GM18502 (cell line): ENCODE measurements at regions not wholly inside any gene's neighbourhood (a gene's known extent, or its start where the extent isn't known, plus 50 kb on each side); places are given as distances from the start of the nearest gene placed in this dataset.

Source experiments
- ATAC-seq: cut with Tn5 transposase; IDR thresholded peaks from one replicate; pipeline ENCODE4 v1.9.1; 2021; ENCODE audit warnings: mild to moderate bottlenecking; ENCODE audit not compliant: unreplicated experiment, poor library complexity

DNA sequence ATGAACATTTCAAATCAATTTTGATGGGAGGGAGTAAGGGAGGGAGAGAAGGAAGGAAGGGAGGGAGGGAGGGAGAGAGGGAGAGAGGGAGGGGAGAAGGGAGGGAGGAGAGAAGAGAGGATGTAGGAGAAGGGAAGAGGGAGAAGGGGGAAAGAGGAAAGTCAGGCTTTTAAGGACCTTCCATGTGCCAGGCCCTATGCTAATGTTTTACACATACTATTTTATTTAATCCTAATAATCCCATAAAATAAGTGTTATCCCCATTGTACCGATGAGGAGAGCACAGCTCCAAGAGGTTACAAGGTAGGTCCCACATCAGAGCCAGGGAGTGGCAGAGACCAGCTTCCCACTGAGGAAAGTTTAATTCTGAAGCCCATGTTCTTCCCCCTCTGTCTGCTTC is 341.9 kb downstream of the RAB28 start:
- ATAC-seq: no peak

DNA sequence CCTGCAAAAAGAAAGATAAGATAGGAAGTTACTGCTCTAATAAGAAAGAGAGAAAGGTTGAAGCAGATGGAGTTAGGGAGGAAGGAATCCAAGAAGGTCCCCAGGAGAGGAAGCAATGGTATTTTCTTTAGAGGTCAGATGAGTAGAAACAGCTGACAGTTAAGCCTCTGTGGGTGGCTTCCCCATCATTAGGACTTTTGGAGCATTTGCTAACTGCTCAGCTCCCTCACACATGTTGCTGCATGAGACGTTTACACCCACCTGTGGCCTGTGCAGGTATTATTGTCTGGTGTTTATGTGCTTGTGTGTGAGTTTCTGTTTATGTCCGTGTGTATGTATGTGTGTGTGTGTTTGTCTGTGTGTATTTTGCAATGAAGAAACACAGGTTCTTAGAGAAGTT is 346.8 kb downstream of the RAB28 start:
- no peak for ATAC-seq

DNA sequence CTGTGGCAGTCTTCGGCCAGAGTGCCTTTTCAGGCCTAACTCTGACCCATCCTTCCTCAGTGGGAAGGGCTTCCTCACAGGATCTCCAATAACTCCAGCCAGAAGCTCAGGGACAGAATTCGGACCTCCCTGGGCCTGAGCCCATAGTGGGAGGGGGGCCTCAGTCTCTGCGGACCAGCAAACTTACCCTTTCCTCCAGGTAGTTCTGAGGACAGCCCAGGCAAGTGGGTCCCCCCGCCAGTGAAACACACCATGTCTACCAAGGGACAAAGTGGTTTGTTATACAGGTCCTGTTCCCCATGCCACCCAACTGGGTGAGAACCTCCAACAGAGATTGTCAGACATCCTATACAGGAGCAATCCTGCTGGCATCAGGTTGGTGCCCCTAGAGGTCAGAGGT is 350.4 kb downstream of the RAB28 start:
- no peak for ATAC-seq

DNA sequence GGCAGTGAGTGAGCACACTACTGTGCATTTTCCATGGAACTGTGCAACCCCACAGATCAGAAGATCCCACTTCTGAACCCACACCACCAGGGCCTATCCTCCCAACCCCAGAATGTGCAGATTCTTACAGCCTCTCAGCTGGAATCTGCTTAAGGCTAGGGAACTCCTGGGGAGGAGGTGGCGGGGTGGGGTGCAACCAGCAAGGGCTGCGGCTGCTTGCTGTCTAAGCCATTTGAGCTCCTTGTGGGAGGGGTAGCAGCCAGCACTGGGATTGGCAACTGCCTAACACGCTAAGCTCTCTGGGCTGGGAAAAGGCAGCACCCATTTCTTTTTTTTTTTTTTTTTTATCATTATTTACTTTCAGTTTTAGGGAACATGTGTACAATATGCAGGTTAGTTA is 353.3 kb downstream of the RAB28 start:
- ATAC-seq: no peak

DNA sequence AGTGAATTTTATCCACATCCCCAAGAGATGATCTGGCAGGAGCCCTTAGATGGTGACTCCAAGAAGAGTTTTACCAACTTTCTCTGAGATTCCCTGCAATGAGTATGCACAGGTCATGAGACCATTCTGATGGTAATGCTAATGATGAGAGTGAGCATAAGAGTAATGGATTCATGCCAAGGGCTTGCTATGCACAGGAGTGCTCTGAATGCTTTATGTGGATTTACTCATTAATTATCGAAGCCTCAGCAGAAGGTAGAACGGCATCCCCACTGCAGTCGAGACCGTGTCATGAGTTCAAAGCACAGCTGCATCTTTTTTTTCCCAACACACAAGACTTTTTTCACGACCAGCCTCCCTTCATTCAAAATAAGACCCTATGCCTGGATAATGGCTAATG is 355.0 kb downstream of the RAB28 start:
- ATAC-seq: no peak

DNA sequence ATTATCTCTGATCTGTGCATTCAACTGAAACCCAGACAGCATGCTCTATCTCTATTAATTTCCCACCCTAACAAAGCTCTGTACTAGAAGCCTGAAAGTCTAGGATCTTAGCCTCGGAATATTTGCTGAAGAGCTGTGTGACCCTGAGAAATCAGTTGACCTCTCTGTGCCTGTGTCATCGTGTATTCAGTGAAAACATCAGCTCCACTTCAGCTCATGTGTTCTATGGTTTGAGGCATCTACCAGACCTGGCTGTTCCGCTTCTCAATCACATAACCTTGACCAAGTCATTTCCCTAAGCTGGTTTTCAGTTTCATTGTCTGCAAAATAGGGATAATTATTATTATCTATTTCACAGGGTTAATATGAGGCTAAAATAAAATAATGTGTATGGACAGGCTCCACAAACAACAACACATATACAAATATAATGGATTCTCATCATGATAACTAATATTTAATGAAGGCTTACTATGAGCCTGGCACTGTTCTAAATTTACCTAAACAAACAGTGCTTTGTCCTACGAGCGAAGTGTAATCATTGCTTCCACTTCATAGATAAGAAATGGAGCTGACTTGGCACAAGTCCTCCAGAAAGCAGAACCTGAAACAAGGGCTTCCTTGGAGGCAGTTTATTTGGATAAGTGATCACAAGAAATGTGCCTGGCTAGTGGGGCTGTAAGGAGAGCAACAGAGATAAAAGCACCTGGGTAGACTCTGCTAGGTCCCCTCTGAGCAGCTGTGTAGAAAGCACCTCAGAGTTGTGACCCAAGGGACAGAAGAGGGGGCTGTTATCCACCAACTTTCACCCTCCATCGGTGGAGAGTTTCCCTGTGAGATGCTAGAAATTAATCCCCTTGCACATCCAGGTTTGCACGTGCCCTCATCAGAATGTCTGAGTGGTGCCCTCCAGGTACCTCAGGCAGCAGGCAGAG is 356.9 kb downstream of the RAB28 start:
- ATAC-seq: no peak

DNA sequence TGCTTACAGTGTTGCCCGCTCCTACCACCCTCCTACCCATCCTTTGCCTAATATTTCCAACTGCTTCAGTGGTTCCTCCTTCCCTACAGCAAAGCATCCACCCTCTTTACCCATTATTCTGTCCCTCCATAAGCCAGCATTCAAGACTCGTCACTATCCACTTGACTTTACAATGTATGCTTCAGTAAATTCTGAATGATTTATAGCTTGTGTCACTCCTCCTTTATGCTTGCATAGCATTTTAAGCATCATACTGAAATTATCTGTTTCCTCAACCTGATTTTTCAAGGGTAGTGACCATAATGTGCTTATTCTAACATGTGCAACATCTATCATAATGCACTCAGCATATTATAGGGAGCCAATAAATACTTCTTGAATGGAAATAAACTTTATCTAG is 365.5 kb downstream of the RAB28 start:
- ATAC-seq: no peak

DNA sequence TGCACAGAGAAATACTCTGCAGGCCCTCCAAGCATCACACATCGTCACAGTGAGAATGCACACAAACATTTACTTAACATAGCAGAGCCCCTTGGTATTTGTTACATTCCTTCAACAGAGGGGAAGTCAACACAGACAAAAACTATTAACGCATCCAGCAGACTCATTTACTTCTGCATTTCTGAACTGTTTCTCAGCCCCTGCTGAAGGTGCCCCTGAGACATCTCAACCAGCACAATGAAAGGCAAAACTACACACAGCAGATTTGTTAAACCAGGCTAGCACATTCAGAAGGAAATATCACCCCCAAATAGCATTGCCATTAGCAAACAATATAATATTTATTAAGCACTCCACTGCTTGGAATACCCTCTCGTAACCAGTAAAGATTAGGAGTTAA is 367.0 kb downstream of the RAB28 start:
- ATAC-seq: no peak

DNA sequence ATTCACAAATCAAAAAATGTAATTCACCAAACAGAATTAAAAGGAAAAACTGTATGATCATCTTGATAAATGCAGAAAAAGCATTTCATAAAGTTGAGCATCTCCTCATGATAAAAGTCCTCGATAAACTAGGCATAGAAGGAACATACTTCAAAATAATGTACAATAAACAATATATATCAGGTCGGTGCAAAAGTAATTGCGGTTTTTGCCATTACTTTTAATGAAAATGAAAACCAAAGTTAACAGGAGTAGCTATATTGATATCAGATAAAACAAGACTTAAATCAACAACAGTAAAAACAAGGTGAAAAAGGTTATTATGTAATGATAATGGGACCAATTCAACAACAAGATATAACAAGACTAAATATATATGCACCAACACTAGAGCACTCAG is 372.1 kb downstream of the RAB28 start:
- no peak for ATAC-seq

DNA sequence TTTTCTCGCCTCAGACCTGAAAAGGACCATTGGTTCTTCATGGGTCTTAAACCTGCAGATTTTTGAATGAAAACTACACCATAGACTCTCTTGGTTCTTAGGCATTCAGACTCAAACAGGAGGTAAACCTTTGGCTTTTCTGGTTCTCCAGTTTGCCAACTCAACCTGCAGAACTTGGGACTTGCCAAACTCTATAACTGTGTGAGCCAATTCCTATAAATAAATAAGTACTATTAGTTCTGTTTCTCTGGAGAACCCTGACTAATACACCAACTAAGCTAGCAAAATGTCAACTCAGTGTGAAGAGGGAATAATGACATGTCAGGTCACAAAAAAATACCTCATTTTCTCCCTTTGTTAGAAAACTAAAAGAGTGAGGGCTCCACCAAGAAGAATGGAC is 374.6 kb downstream of the RAB28 start:
- no peak for ATAC-seq

DNA sequence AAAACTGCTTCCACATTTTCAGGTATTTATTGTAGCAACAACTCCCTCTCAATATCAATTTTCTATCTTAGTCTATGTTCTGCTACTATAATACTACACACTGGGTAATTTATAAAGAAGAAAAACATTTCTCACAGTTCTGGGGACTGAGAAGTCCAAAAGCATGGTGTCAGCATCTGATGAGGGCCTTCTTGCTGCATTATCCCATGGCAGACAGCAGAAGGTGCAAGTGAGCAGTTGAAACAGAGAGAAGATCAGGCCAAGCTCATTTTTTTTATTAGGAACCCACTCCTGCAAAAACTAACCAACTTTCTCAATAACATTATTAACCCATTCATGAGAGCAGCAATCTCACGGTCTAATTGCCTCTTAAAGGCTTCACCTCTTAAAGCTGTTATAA is 376.0 kb downstream of the RAB28 start:
- ATAC-seq: no peak

DNA sequence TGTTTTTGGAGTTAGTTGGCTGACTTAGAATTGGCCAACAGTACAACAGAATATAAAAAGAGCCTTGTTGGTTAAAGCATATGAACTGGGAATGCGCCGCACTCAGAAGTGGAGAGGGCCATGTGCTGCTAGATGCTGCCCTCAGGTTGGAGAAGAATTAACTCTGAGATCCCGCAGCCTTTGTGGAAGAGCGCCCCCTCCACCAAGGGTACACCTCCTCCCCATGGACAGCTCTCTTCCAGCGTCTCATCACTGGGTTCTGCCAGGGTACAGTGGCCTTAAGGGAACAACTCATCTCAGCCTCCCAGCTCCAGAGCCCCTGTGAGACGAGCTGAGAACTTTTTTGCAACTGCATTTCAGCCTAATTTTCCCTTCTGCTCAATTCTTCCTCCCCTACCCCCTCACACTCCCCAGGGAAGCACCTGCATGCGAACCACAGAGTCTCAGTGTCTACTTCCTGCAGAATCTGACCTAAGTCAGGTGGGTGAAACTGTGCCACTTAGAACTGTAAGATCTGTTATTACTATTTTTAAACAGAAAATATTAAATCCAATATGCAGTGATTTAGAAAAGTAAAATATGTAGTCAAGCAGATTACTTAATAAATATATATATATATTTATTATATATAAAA is 380.6 kb downstream of the RAB28 start:
- no peak for ATAC-seq

DNA sequence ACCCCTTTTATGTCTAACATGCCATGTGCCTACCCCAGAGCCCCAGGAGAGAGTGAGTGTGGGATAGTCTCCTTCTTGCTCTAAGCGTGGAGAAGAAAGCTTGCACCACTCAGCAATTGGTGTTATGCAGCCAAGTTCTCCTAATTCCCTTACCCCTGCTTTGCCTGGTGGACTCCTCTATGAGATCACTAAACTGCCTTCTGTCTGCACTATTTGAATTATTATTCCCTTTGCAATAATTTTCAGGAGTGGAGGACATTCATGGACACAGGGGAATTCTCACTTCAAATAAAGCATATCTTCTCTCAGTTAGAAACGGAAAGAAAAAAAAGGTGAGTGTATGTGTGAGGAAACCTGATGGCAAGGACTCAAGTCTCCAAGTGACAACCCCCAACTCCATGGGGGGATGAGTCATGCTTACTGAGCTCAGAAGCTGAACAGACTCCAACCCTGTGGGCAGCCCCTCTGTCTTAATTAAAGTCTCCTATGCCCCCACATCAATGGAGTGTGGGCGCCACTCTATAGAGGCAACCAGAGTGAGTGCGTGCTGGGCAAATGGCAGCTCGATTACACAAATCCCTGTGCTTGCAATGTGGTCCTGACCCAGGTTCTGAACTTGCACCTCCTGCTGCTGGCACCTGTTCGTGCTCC is 381.9 kb downstream of the RAB28 start:
- no peak for ATAC-seq

DNA sequence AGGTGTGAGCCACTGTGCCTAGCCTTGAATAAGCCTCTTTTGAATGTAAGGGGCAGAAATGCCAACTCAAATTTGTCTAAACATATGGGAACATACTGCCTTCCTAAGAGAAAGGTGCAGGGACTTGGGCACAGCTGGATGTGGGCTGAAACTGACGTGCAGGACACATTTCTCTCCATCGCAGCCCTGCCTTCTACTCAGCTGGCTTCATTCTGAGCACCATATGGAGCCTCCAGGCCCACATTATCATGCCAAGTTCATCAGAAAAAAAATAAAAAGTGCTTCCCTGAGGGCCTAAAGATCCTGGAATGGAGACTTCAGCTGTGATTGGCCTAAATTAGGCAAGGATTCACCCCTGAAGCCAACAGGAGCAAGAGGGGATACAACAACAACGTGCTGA is 386.2 kb downstream of the RAB28 start:
- ATAC-seq: no peak

DNA sequence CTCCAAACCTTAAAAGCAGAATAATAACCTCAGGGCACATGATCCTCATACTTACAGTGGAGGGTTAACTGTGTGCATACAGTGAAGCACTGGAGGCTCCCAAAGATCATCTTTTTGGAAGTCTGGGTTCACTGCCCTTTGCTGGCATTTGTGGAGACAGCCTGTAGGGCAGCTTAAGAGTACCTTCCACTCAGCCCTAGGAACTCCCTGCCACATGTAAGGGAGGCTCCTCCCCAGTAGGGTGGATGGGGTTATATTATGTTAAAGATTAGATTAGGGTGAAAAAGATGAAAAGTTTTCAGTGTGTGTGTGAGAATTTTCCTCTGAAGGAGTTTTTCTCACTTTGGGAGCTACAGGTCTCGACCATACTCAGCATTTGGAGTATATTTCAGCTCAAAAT is 388.4 kb downstream of the RAB28 start:
- ATAC-seq: no peak

DNA sequence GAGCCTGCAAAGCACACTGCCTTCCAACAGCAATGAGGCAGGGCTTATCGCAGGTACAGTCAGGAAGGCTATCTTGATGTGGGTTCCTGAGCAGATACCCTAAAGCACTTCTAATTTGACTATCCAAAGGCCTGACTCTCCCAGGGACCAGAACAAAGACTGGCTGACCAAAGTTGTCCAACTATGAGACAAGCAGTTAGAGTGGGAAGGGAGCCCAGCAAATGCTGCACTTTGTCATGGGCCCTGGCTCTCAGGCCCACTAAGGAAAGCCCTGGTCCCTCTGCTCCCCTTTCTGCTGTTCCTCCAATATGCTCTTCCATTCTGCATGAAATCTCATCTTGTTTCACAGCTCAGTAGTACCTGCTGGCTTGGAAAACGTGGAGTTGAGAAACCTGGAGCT is 391.0 kb downstream of the RAB28 start:
- no peak for ATAC-seq

DNA sequence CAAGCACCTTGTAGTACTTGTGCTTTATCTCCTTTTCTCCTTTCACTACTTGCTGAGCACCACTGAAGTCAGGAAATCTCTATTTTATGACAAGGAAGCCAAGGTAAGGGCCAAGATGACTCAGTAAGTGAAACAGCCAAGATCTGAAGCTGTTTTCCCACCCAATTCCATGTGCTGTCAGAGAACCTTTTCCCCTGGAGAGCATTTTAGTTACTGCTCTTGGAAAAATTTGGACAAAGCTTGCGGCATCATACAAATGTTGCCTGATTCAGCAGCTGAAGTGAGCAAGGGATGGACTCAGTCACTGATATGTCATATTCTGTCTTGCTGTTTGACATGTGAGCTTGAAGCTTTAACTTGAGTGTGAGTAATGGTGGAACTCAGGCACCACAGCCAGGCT is 391.4 kb downstream of the RAB28 start:
- ATAC-seq: no peak

DNA sequence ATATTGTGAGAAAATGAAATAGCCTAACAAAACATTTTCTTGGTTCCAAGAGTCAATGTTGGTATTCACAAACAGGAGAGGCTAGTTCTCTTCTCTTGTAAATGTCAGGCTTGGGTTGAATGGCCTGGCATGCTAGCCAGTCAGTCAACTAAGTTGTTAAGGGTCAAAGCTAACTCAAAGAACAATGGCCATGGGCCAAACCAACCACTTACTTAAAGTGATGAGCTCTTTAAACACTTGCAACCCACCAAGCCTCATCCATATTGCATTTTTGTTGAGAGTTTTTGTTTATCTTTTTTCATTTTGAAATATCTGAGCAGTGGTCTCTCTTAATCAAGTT is 394.5 kb downstream of the RAB28 start:
- ATAC-seq: no peak

DNA sequence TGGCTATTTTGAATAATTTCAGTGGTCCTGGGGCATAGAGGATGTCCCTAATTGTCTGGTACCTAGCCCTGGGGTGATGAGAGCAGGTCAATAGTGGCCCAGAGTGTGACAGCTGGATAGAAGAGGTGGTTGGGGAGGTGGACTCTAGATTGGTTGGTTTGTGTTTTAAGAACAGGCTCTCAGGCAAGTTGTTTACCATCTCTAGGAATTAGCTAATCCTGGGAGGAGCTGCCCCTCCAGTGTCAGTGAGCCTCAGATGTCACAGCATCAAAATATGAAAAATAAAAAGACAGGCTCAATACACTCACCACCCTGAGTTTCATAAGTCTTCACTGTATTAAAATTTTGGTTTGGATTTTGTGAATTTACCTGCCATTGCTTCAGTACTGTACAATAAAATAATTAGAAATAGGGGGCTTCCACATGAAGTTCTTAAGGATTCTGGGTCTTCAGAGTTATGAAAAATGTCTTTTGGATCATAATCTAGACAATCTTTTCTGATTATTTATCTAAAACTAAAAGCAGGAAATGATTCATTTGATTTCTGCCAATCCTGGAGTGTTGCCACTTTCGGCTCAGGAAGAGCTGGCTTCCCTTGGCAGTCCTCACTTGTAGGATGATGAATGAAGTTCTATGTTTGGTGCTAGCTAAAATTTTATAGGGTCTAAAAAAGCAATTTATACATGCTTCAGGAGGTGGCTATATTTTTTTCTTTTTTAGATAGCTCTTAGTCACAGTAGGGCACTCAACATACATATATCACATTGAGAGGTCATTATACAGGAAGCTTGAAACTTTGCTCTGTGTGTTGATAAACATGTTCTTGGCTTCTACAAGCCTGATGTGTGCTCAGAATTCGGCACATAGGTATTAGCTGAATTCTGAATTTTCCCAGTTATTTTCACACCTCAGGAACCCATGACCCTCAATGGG is 395.1 kb downstream of the RAB28 start:
- no peak for ATAC-seq

DNA sequence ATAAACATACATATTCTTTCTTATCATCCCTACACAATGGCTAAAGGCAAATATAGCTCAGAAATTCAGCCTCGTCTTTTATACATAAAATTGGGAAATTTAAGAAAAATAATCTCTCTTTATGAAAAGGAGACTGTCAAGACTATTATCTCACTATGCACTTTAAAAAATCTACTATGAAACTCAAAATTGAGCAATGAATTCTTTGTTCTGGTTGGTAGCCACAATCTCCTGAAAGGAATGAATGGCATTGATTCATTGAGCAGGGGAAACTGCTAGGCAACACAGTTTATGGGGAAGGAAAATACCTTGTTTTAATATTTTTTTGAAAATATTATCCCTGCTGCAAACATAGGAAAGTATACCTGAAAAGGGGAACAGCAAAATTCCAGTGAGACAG is 397.1 kb downstream of the RAB28 start:
- no peak for ATAC-seq

DNA sequence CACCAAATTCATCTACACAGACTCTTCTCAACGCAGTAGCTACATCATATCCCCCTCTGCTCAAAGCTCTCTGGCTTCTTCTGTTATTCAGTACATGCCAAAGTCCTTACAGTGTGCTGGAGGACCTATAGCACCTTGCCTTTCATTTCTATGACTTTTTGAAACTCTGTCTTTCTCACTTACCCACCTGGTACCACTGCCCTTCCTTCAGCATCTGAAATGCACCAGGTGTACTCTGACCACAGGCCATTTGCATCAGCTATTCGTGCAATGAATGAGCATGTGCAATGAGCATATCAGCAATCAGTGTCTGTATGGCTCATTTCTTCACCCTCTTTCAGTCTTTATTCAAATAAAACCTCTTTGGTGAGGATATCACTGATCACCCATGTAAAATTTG is 399.9 kb downstream of the RAB28 start:
- no peak for ATAC-seq
